Caco-2 (cell line): ENCODE measurements at regions not wholly inside any gene's neighbourhood (a gene's known extent, or its start where the extent isn't known, plus 50 kb on each side); places are given as distances from the start of the nearest gene placed in this dataset.

Source experiments
- BruUV-seq: library from RNA; stranded (reverse); fragments of 400-500 nt; replicated peaks from 2 replicates; lab custom pipeline; 2021; lab: Mats Ljungman, UMichigan
- CTCF ChIA-PET: fragments of 300-600 bp; sonication (Branson Sonifier 250); formaldehyde crosslinking; loops from one replicate; lab custom pipeline; 2022; ENCODE audit warnings: antibody characterized with exemption; lab: Charles Lee
- POLR2A ChIA-PET: fragments of 300-600 bp; sonication (Branson Sonifier 250); formaldehyde crosslinking; loops from one replicate; lab custom pipeline; 2022; ENCODE audit warnings: antibody characterized with exemption; lab: Charles Lee
- DNase-seq, 2 experiments: peaks; one replicate each; pipeline versions ENCODE4 v3.0.0 to v3.0.0-alpha.2; 2020 to 2022
- H3K27me3 ChIP-seq: replicated peaks from 2 replicates; pipeline ENCODE4 v1.6.0; 2011; ENCODE audit warnings: low read length; ENCODE audit not compliant: control insufficient read depth, insufficient read depth
- H3K36me3 ChIP-seq: 2 replicates; pipeline ENCODE4 v1.5.1; 2011; ENCODE audit warnings: low read length; ENCODE audit not compliant: control insufficient read depth, insufficient read depth
- H3K4me1 ChIP-seq: fragments of 250-450 bp; sonication (Bioruptor Pico); 2 replicates; pipeline ENCODE4 v1.5.1; 2020; ENCODE audit warnings: mild to moderate bottlenecking
- H3K4me3 ChIP-seq: 2 replicates; pipeline ENCODE4 v1.5.1; 2011; ENCODE audit warnings: low read depth, mild to moderate bottlenecking, control low read depth, low read length
- H3K9me3 ChIP-seq: fragments of 250-450 bp; sonication (Bioruptor Pico); 2 replicates; pipeline ENCODE4 v1.5.1; 2020; ENCODE audit warnings: mild to moderate bottlenecking, moderate library complexity
- H3K27ac Mint-ChIP-seq: one replicate; pipeline ENCODE4 v1.8.0; 2022; ENCODE audit warnings: mixed read lengths; ENCODE audit not compliant: unreplicated experiment
- H3K27me3 Mint-ChIP-seq: one replicate; pipeline ENCODE4 v1.8.0; 2022; ENCODE audit warnings: mixed read lengths; ENCODE audit not compliant: insufficient read depth, unreplicated experiment
- H3K36me3 Mint-ChIP-seq: one replicate; pipeline ENCODE4 v1.8.0; 2022; ENCODE audit warnings: mild to moderate bottlenecking, mixed read lengths; ENCODE audit not compliant: insufficient read depth, unreplicated experiment
- H3K4me1 Mint-ChIP-seq: one replicate; pipeline ENCODE4 v1.8.0; 2022; ENCODE audit warnings: low read depth, mixed read lengths; ENCODE audit not compliant: unreplicated experiment
- H3K4me3 Mint-ChIP-seq: one replicate; pipeline ENCODE4 v1.8.0; 2022; ENCODE audit warnings: mild to moderate bottlenecking, moderate library complexity, mixed read lengths; ENCODE audit not compliant: unreplicated experiment
- H3K9me3 Mint-ChIP-seq: one replicate; pipeline ENCODE4 v1.8.0; 2022; ENCODE audit warnings: mixed read lengths; ENCODE audit not compliant: unreplicated experiment
- CTCF ChIP-seq, 2 experiments: fragments of 200-600 bp in 1 of 2; IDR thresholded peaks; 1 replicate in 1 of 2; 2 replicates in 1 of 2; pipeline versions ENCODE4 v1.5.1 to v1.8.0; 2011 to 2022; ENCODE audit warnings: antibody characterized with exemption in 1 of 2, control low read depth in 1 of 2, inconsistent platforms in 1 of 2, low read depth in 1 of 2, low read length in 1 of 2, mild to moderate bottlenecking in 1 of 2, moderate library complexity in 1 of 2; ENCODE audit not compliant: insufficient read depth in 1 of 2, severe bottlenecking in 1 of 2, unreplicated experiment in 1 of 2
- intact Hi-C: fragments of 100-400 bp; cut with micrococcal nuclease; formaldehyde crosslinking; loops from one replicate; pipeline ENCODE4 v1.10.0; 2022; ENCODE audit not compliant: unreplicated experiment

GRCh38 chr10:89975771-89976170 lies 274.4 kb downstream of the KIF20B start:
- no TSS peak for BruUV-seq
- Mint-ChIP-seq H3K4me1 (no peaks in the 10 kb centered on the region), H3K27me3 (peaks cover 3% of the 10 kb centered on the region), H3K27ac (no peak overlapping the region), H3K4me3 (no peak overlapping the region), H3K36me3 (no peaks in the 10 kb centered on the region), H3K9me3 (no peaks in the 10 kb centered on the region)
- no peaks in the 10 kb centered on the region for H3K9me3 ChIP-seq
- H3K27me3 ChIP-seq = peaks cover 2% of the 10 kb centered on the region; the same call in 1 of the 2 replicates
- intact Hi-C loops = no loop called here
- no peak for TF ChIP-seq CTCF (IDR thresholded peaks at IDR 0.05; ENCODE audit: insufficient read depth in 1 of 2, low read depth in 1 of 2, low read length in 1 of 2, severe bottlenecking in 1 of 2, unreplicated experiment in 1 of 2)
- POLR2A ChIA-PET = no interaction called here
- H3K4me3 ChIP-seq = no peak overlapping the region
- no peak for DNase-seq
- no peaks in the 10 kb centered on the region for H3K4me1 ChIP-seq
- no peaks in the 10 kb centered on the region for H3K36me3 ChIP-seq
- CTCF ChIA-PET = no interaction called here

GRCh38 chr10:89978081-89978480 lies 276.7 kb downstream of the KIF20B start:
- Histone ChIP-seq H3K4me1 (no peaks in the 10 kb centered on the region), H3K9me3 (no peaks in the 10 kb centered on the region), H3K27me3 (peaks cover 2% of the 10 kb centered on the region; the same call in 1 of the 2 replicates), H3K36me3 (no peaks in the 10 kb centered on the region), H3K4me3 (no peak overlapping the region)
- TF ChIP-seq CTCF (IDR thresholded peaks at IDR 0.05; ENCODE audit: insufficient read depth in 1 of 2, low read depth in 1 of 2, low read length in 1 of 2, severe bottlenecking in 1 of 2, unreplicated experiment in 1 of 2) = no peak
- Mint-ChIP-seq H3K36me3 (no peaks in the 10 kb centered on the region), H3K9me3 (no peaks in the 10 kb centered on the region), H3K27ac (no peak overlapping the region), H3K4me3 (no peak overlapping the region), H3K4me1 (no peaks in the 10 kb centered on the region), H3K27me3 (peaks cover 9% of the 10 kb centered on the region)
- CTCF ChIA-PET = no interaction called here
- intact Hi-C loops = no loop called here
- POLR2A ChIA-PET = no interaction called here
- no TSS peak for BruUV-seq
- DNase-seq = no peak

- Histone ChIP-seq H3K4me1 (no peaks in the 10 kb centered on the region), H3K9me3 (no peaks in the 10 kb centered on the region), H3K36me3 (no peaks in the 10 kb centered on the region), H3K4me3 (no peak overlapping the region), H3K27me3 (peaks cover 2% of the 10 kb centered on the region; the same call in 1 of the 2 replicates)
- Mint-ChIP-seq H3K36me3 (no peaks in the 10 kb centered on the region), H3K4me1 (no peaks in the 10 kb centered on the region), H3K9me3 (no peaks in the 10 kb centered on the region), H3K4me3 (no peak overlapping the region), H3K27ac (no peak overlapping the region), H3K27me3 (peaks cover 9% of the 10 kb centered on the region)
- intact Hi-C loops = no loop called here
- CTCF ChIA-PET = no interaction called here
- no TSS peak for BruUV-seq
- no peak for DNase-seq
- POLR2A ChIA-PET = no interaction called here
- TF ChIP-seq CTCF (IDR thresholded peaks at IDR 0.05; ENCODE audit: insufficient read depth in 1 of 2, low read depth in 1 of 2, low read length in 1 of 2, severe bottlenecking in 1 of 2, unreplicated experiment in 1 of 2) = no peak
These were observed 278.3 kb downstream of the KIF20B start for GRCh38 chr10:89979726-89980125.
